Activated CD4-positive, alpha-beta T cell treated with anti-CD3 and anti-CD28 coated beads, Interleukin-10, Interleukin-2, amounts not matched to agents 100 ng/mL and 50 ng/mL, durations not matched to agents 16 hours and 8 hours (primary cell): ENCODE measurements at regions not wholly inside any gene's neighbourhood (a gene's known extent, or its start where the extent isn't known, plus 50 kb on each side); places are given as distances from the start of the nearest gene placed in this dataset.

ENCODE experiments used
- DNase-seq: peaks from one replicate; pipeline ENCODE4 v3.0.0-alpha.2; 2020

- no peak for DNase-seq
These were observed 73.4 kb upstream of the AVPR1A start for GRCh38 chr12:63224396-63224795.

GRCh38 chr12:63223128-63223527 is 72.1 kb upstream of the AVPR1A start:
- no peak for DNase-seq

GRCh38 chr12:63222582-63222981 is 71.6 kb upstream of the AVPR1A start:
- DNase-seq = no peak

- DNase-seq = no peak
These were observed 69.9 kb upstream of the AVPR1A start for GRCh38 chr12:63220921-63221320.

- no peak for DNase-seq
These were observed 61.3 kb upstream of the AVPR1A start for GRCh38 chr12:63212316-63212715.

GRCh38 chr12:63208956-63209355 is 58.0 kb upstream of the AVPR1A start:
- no peak for DNase-seq

- DNase-seq = no peak
These were observed 55.9 kb upstream of the AVPR1A start for GRCh38 chr12:63206909-63207308.

- no peak for DNase-seq
These were observed 55.5 kb upstream of the AVPR1A start for GRCh38 chr12:63206494-63206893.
